Vagina (tissue), 2 donors: ENCODE measurements at regions not wholly inside any gene's neighbourhood (a gene's known extent, or its start where the extent isn't known, plus 50 kb on each side); places are given as distances from the start of the nearest gene placed in this dataset.
"Not testable (repeated sequence)": the region's sequence is repeated elsewhere in the genome, so short reads cannot be mapped to it uniquely, and the experiment has no call there.

Experiments
- POLR2A ChIP-seq, 2 donors: fragments of 450-650 bp; IDR thresholded peaks; one replicate each; pipeline ENCODE4 v1.6.1; 2017; ENCODE audit warnings: antibody characterized with exemption in 2 of 2, mild to moderate bottlenecking in 2 of 2, moderate library complexity in 2 of 2
- TF ChIP-seq, protein P1 (sequence below), 3 experiments: fragments of 450-650 bp in 2 of 3; fragments of 200-600 bp in 1 of 3; sonication (generic) in 1 of 3; IDR thresholded peaks; one replicate each; pipeline ENCODE4 v1.5.1; 2017 to 2019; ENCODE audit warnings: antibody characterized with exemption in 3 of 3, mild to moderate bottlenecking in 2 of 3, moderate library complexity in 2 of 3

DNA sequence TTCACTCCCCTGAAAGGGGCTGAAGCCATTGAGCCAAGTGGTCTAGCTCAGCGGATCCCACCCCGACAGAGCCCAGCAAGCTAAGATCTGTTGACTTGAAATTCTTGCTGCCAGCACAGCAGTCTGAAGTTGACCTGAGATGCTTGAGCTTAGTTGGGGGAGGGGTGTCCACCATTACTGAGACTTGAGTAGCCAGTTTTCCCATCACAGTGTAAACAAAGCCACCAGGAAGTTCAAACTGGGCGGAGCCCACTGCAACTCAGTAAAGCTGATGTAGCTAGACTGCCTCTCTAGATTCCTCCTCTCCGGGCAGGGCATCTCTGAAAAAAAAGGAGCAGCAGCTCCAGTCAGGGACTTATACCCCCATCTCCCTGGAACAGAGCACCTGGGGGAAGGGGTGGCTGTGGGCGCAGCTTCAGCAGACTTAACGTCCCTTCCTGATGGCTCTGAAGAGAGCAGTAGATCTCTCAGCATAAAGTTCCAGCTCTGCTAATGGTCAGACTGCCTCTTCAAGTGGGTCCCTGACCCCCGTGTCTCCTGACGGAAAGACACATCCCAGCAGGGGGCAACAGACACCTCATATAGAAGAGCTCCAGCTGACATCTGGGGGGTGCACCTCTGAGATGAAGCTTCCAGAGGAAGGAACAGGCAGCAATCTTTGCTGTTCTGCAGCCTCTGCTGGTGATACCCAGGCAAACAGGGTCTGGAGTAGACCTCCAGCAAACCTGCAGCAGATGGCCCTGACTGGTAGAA lies 84.8 kb upstream of the EPB41L4A start:
- TF ChIP-seq, protein P1, sequence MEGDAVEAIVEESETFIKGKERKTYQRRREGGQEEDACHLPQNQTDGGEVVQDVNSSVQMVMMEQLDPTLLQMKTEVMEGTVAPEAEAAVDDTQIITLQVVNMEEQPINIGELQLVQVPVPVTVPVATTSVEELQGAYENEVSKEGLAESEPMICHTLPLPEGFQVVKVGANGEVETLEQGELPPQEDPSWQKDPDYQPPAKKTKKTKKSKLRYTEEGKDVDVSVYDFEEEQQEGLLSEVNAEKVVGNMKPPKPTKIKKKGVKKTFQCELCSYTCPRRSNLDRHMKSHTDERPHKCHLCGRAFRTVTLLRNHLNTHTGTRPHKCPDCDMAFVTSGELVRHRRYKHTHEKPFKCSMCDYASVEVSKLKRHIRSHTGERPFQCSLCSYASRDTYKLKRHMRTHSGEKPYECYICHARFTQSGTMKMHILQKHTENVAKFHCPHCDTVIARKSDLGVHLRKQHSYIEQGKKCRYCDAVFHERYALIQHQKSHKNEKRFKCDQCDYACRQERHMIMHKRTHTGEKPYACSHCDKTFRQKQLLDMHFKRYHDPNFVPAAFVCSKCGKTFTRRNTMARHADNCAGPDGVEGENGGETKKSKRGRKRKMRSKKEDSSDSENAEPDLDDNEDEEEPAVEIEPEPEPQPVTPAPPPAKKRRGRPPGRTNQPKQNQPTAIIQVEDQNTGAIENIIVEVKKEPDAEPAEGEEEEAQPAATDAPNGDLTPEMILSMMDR (IDR thresholded peaks at IDR 0.05), result not testable (repeated sequence)
- TF ChIP-seq POLR2A (IDR thresholded peaks at IDR 0.05), result not testable (repeated sequence)
